ENCODE measurements at regions not wholly inside any gene's neighbourhood (a gene's known extent, or its start where the extent isn't known, plus 50 kb on each side); places are given as distances from the start of the nearest gene placed in this dataset.
A peak's percentile ranks its signal among the peaks of the same experiment; 100 is the strongest.

DNA sequence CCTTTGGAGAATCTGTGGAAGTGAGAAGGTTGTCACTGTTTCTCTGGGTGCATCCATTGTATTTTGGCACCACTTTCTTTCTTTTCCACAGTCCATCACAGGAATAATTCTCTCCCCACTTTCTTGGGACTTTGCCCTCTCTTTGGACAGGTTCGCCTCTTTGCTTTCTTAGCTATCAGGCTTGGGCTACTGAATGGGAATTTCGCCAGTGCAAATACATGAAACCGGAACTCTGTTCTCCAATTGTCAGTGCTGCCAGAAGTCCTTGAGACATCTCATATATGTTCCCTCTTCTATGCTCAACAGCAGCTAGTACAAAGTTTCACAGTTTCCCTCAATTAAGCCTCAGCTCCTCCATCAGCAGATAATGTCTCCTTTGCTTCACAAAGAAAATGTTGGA, 76.2 kb downstream of the NABP1 start:
- CTCF ChIA-PET, result interaction anchor here (1.0 kb wide), 1 partner anchor 200 kb away, joined by 3 read pairs; no protein-coding TSS in a partner anchor
- POLR2A ChIA-PET, result no interaction called here
- Histone ChIP-seq H3K4me3 (ENCODE audit: low read depth, low read length) (no peak overlapping the region), H3K36me3 (ENCODE audit: control insufficient read depth, insufficient read depth, low read length) (no peaks in the 10 kb centered on the region), H3K27me3 (ENCODE audit: control insufficient read depth, insufficient read depth, low read length) (peaks cover 8% of the 10 kb centered on the region)
- TF ChIP-seq, protein P1, sequence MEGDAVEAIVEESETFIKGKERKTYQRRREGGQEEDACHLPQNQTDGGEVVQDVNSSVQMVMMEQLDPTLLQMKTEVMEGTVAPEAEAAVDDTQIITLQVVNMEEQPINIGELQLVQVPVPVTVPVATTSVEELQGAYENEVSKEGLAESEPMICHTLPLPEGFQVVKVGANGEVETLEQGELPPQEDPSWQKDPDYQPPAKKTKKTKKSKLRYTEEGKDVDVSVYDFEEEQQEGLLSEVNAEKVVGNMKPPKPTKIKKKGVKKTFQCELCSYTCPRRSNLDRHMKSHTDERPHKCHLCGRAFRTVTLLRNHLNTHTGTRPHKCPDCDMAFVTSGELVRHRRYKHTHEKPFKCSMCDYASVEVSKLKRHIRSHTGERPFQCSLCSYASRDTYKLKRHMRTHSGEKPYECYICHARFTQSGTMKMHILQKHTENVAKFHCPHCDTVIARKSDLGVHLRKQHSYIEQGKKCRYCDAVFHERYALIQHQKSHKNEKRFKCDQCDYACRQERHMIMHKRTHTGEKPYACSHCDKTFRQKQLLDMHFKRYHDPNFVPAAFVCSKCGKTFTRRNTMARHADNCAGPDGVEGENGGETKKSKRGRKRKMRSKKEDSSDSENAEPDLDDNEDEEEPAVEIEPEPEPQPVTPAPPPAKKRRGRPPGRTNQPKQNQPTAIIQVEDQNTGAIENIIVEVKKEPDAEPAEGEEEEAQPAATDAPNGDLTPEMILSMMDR (IDR thresholded peaks at IDR 0.05; ENCODE audit: insufficient read depth, low read depth, low read length), result no peak
- no peak for DNase-seq (ENCODE audit: low read depth)

DNA sequence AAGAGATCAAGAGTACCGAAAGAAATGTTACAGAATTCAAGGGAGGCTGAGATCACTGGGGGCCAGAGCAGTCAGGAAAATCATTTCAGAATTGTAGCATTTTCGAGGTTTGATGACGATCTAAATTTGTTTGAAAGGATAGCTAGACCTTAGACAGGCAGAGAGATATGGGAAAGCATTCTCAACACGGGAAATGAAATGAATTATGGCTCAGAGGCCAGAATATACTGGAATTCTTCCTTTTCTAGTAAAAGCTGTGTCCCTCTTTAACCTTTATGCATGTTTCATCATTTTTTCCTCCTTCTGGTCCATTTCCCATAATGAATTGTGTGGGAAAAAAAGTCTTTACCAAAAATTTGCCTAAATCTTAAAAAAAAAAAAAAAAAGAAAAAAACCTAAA, 78.8 kb downstream of the NABP1 start:
- Histone ChIP-seq H3K36me3 (ENCODE audit: control insufficient read depth, insufficient read depth, low read length) (no peaks in the 10 kb centered on the region), H3K27me3 (ENCODE audit: control insufficient read depth, insufficient read depth, low read length) (peaks cover 8% of the 10 kb centered on the region), H3K4me3 (ENCODE audit: low read depth, low read length) (no peak overlapping the region)
- CTCF ChIA-PET, result no interaction called here
- TF ChIP-seq, protein P1 (IDR thresholded peaks at IDR 0.05; ENCODE audit: insufficient read depth, low read depth, low read length), result no peak
- POLR2A ChIA-PET, result no interaction called here
- no peak for DNase-seq (ENCODE audit: low read depth)

DNA sequence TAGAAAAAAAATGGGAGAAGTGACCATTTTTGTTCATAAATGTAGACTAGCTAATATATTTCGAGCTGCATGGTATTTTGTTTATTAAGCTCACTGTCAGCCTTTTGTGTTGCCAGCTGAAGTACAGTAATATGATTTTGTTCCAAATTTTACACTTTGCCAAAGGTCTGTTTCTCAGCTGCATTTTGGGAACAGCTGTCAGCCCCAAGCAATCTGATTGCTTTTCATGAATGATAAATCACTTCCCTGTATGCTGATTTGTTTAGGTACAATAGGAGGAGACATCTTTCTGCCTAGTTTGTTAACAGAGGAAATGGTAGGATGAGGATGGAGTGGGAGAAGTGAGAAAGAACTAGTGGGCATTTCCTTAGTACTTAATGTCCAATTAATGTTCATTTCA, 79.3 kb downstream of the NABP1 start:
- POLR2A ChIA-PET, result no interaction called here
- CTCF ChIA-PET, result no interaction called here
- Histone ChIP-seq H3K4me3 (ENCODE audit: low read depth, low read length) (no peak overlapping the region), H3K27me3 (ENCODE audit: control insufficient read depth, insufficient read depth, low read length) (peaks cover 8% of the 10 kb centered on the region), H3K36me3 (ENCODE audit: control insufficient read depth, insufficient read depth, low read length) (no peaks in the 10 kb centered on the region)
- TF ChIP-seq, protein P1 (IDR thresholded peaks at IDR 0.05; ENCODE audit: insufficient read depth, low read depth, low read length), result no peak
- no peak for DNase-seq (ENCODE audit: low read depth)

DNA sequence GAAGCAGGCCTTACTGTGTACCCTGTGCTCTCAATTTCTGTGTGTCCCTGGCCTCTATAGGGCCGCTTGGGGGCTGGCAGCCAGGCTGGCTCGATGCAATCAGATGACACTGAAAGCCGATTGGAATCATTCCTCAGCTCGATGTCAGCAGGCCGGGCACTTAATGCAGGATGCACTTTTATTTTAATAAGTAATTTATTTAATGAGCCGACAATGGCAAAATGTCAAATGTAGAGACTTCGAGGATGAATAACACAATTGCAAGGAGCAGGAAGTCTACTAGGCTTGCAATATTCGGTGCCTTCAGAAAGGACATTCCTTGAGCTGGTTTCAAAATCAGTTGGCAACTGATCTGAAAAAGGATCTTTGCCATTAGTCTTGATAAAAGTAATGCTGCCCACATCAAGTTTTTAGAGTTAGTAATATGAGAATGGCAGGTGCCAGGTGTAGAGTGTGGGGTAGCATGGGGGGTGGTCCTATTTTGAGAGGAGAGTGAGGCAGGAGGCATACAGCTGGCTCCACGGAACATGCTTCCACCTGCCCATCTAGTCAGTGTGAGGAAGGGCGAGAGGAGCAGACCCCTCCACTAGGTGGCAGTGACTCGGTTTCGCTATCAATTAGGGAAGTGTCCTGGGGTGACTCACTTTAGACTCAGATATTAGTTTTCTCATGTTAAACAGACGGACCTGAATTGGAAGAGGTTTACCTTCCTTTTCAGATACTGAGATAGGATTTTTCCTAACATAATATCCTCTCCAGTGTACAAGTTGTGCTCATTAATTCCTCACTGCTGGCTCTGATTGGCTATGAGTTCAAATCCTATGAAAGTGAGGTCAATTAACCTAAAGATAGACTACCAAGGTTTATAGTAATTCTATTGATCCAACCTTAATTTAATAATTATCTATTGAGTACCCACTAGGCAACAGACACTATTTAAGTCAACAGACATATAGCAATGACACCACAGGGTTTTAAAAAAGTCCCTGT, 80.9 kb downstream of the NABP1 start:
- ChIA-PET POLR2A (no interaction called here), CTCF (interaction anchor here (0.6 to 1.6 kb wide), 4 partner anchors 11 to 486 kb away, joined by 3 to 4 read pairs (median 4); no protein-coding TSS in a partner anchor)
- H3K4me3 ChIP-seq (ENCODE audit: low read depth, low read length), result no peak overlapping the region
- TF ChIP-seq, protein P1 (IDR thresholded peaks at IDR 0.05; ENCODE audit: insufficient read depth, low read depth, low read length), result peak; percentile 64
- no peak for DNase-seq (ENCODE audit: low read depth)
- peaks cover 8% of the 10 kb centered on the region for H3K27me3 ChIP-seq (ENCODE audit: control insufficient read depth, insufficient read depth, low read length)
- no peaks in the 10 kb centered on the region for H3K36me3 ChIP-seq (ENCODE audit: control insufficient read depth, insufficient read depth, low read length)

DNA sequence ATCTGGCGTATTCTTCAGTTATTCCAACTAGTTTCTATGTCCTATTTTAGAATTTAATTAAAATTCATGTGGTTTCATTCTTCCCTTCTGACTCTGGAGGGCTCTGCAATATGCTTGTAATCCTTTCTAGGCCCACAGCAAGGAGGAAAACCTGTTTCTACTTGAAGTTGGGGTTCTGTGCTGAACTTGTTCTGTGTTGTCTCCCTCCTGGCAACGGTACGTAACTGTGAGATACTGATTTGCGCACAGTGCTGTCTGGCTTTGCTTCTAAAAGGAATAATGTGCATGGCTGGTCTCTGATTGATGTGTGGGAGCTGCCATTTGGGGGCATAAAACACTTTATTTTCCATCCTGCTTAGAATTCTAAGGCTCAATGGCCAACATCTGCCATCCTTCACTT, 81.7 kb downstream of the NABP1 start:
- Histone ChIP-seq H3K4me3 (ENCODE audit: low read depth, low read length) (no peak overlapping the region), H3K27me3 (ENCODE audit: control insufficient read depth, insufficient read depth, low read length) (peaks cover 6% of the 10 kb centered on the region; the same call in 1 of the 2 replicates), H3K36me3 (ENCODE audit: control insufficient read depth, insufficient read depth, low read length) (no peaks in the 10 kb centered on the region)
- ChIA-PET POLR2A (no interaction called here), CTCF (interaction anchor here (1.5 kb wide), 1 partner anchor 28 kb away, joined by 3 read pairs; no protein-coding TSS in a partner anchor)
- TF ChIP-seq, protein P1 (IDR thresholded peaks at IDR 0.05; ENCODE audit: insufficient read depth, low read depth, low read length), result no peak
- no peak for DNase-seq (ENCODE audit: low read depth)
